ENCODE measurements at regions not wholly inside any gene's neighbourhood (a gene's known extent, or its start where the extent isn't known, plus 50 kb on each side); places are given as distances from the start of the nearest gene placed in this dataset.

- TF ChIP-seq EZH2 (IDR thresholded peaks at IDR 0.05) = no peak
- TF ChIP-seq POLR2AphosphoS5 (IDR thresholded peaks at IDR 0.05; ENCODE audit: borderline replicate concordance, low read depth, low read length) = no peak
These were observed 457.1 kb downstream of the QKI start for GRCh38 chr6:163871616-163872015.
